Tibial artery (tissue), 4 donors: ENCODE measurements at regions not wholly inside any gene's neighbourhood (a gene's known extent, or its start where the extent isn't known, plus 50 kb on each side); places are given as distances from the start of the nearest gene placed in this dataset.

Source experiments
- DNase-seq, 2 donors: peaks; one replicate each; pipeline ENCODE4 v3.0.0-alpha.2; 2019
- H3K27ac ChIP-seq, 2 donors: fragments of 200-600 bp; sonication (generic) in 1 of 2; 1 replicate in 1 of 2; 2 replicates in 1 of 2; pipeline ENCODE4 v1.5.1; 2018 to 2019; ENCODE audit warnings: mild to moderate bottlenecking in 1 of 2
- H3K27me3 ChIP-seq, 2 donors: fragments of 200-600 bp; sonication (generic) in 1 of 2; one replicate each; pipeline versions ENCODE4 v1.5.1 to v1.6.0; 2016 to 2019
- H3K36me3 ChIP-seq, 3 donors: fragments of 200-600 bp; sonication (generic) in 2 of 3; one replicate each; pipeline ENCODE4 v1.5.1; 2016 to 2019; ENCODE audit warnings: mild to moderate bottlenecking in 2 of 3
- H3K4me1 ChIP-seq, 4 donors: fragments of 200-600 bp; sonication (generic) in 2 of 4; 1 replicate in 3 of 4; 2 replicates in 1 of 4; pipeline ENCODE4 v1.5.1; 2016 to 2019
- H3K4me3 ChIP-seq, 2 donors: fragments of 200-600 bp; sonication (generic) in 1 of 2; 1 replicate in 1 of 2; 2 replicates in 1 of 2; pipeline ENCODE4 v1.5.1; 2018 to 2019; ENCODE audit warnings: mild to moderate bottlenecking in 2 of 2
- H3K9me3 ChIP-seq, 3 donors: fragments of 200-600 bp; sonication (generic) in 1 of 3; one replicate each; pipeline ENCODE4 v1.5.1; 2016 to 2019
- intact Hi-C: fragments of 100-400 bp; cut with DNase I; formaldehyde crosslinking; loops from one replicate; pipeline ENCODE4 v1.15.0; 2023; ENCODE audit warnings: low total_unique reads
- TF ChIP-seq, protein P1 (sequence below), 2 experiments: fragments of 200-600 bp in 1 of 2; fragments of 450-650 bp in 1 of 2; IDR thresholded peaks; one replicate each; pipeline ENCODE4 v1.5.1; 2017 to 2019; ENCODE audit warnings: antibody characterized with exemption in 2 of 2, mild to moderate bottlenecking in 1 of 2, moderate library complexity in 1 of 2

DNA sequence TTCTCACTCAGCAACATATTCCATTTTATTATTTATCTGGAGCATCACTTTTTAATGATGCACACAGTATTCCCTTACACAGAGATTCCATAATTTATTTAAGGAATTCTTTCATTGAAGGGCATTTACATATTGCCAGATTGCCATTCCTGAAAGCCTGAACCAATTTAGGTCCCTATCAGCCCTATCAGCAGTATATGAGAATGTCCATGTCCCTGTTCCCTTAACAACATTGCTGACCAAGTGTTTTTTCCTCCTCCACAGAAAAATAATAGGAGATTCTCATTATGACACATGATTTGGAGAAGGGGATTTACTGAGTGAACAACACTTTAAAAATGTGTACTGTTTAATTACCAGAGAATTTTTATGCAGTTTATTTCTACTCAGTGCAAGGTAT lies 90.1 kb upstream of the PHOX2B start:
- Histone ChIP-seq H3K9me3 (no peaks in the 10 kb centered on the region), H3K4me1 (no peaks in the 10 kb centered on the region), H3K36me3 (no peaks in the 10 kb centered on the region), H3K4me3 (no peak overlapping the region), H3K27ac (no peak overlapping the region), H3K27me3 (peaks cover 0 to 9% of the 10 kb centered on the region in 2 donors)
- no peak for DNase-seq
- TF ChIP-seq, protein P1, sequence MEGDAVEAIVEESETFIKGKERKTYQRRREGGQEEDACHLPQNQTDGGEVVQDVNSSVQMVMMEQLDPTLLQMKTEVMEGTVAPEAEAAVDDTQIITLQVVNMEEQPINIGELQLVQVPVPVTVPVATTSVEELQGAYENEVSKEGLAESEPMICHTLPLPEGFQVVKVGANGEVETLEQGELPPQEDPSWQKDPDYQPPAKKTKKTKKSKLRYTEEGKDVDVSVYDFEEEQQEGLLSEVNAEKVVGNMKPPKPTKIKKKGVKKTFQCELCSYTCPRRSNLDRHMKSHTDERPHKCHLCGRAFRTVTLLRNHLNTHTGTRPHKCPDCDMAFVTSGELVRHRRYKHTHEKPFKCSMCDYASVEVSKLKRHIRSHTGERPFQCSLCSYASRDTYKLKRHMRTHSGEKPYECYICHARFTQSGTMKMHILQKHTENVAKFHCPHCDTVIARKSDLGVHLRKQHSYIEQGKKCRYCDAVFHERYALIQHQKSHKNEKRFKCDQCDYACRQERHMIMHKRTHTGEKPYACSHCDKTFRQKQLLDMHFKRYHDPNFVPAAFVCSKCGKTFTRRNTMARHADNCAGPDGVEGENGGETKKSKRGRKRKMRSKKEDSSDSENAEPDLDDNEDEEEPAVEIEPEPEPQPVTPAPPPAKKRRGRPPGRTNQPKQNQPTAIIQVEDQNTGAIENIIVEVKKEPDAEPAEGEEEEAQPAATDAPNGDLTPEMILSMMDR (IDR thresholded peaks at IDR 0.05), result no peak
- intact Hi-C loops, result no loop called here

DNA sequence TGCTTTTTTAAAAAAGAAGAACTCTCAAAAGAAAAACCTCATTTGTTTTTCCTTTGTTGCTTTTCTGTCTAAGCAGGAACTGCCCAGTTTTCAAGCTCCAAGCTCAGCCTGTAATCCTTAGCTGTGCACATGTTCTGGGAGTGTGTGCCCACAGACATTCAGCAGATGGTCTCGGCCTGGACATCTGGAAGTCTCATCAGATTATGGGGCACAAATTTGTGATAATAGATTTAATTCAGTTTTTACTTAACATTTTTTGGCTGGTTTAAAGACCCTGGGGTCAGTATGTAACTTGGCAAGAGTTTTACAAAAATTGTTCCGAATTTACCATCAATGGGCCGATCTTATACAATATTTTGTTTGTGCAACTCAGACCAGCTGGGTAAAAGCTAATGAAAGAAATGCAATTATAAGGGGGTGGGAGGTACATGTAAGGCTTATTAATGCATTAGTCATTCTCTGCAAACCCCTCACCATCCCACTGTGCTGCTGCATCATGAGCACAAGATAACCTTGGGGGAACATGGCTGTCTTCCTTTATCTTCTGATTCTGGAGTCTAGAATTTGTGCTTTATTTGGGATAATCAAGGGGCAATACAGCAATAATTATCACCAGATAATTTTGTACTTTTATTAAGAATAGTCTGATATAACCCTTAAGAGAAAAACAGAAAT lies 86.9 kb upstream of the PHOX2B start:
- H3K27ac ChIP-seq, result no peak overlapping the region
- no peaks in the 10 kb centered on the region for H3K9me3 ChIP-seq
- H3K27me3 ChIP-seq, result peaks cover 0 to 8% of the 10 kb centered on the region in 2 donors
- no peak overlapping the region for H3K4me3 ChIP-seq
- no peak for DNase-seq
- TF ChIP-seq, protein P1 (IDR thresholded peaks at IDR 0.05), result no peak
- intact Hi-C loops, result no loop called here
- H3K4me1 ChIP-seq, result no peaks in the 10 kb centered on the region
- H3K36me3 ChIP-seq, result no peaks in the 10 kb centered on the region

DNA sequence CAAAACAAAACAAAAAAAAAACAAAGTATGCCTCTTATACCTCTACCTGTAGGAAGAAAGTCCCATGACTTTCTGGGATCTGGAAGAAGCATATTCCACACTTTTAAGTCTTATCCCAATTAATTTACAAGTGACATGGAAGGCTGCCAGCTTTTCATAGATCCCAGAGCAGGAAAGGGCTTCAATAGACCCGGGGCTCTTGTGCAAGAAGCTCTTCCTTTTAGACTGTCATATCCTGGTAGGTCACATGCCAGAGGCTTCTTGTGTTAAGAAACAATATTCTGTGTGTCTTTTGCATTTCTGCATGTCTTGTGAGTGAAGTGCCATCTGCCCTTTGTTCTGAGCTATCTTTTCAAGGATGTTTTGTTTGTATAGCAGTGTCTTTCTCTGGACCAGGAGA lies 84.4 kb upstream of the PHOX2B start:
- no peaks in the 10 kb centered on the region for H3K9me3 ChIP-seq
- no peaks in the 10 kb centered on the region for H3K4me1 ChIP-seq
- no peaks in the 10 kb centered on the region for H3K36me3 ChIP-seq
- H3K27ac ChIP-seq, result no peak overlapping the region
- H3K4me3 ChIP-seq, result no peak overlapping the region
- DNase-seq, result no peak
- intact Hi-C loops, result no loop called here
- TF ChIP-seq, protein P1 (IDR thresholded peaks at IDR 0.05), result no peak
- peaks cover 0 to 10% of the 10 kb centered on the region in 2 donors for H3K27me3 ChIP-seq

DNA sequence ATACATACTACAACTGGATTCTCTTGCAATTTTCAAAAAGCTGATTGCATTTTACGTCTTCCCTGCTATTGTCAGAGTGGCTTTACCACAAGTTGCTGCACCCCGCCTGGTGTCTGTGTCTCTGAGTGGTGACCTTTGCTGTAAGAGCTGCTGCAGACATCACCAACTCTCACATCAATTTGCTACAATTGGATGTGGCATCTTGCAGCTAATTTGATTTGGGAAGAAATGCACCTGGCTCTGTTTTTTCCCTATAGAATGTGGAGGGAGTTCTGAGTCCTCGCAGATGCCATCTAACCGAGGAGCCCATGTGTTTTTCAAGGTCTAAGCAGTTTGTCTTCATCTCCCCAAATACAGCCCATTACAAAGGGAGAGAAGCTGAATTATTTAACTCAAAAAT lies 73.8 kb upstream of the PHOX2B start:
- DNase-seq, result no peak
- H3K27me3 ChIP-seq, result peaks cover 0 to 16% of the 10 kb centered on the region in 2 donors
- intact Hi-C loops, result no loop called here
- no peaks in the 10 kb centered on the region for H3K36me3 ChIP-seq
- TF ChIP-seq, protein P1 (IDR thresholded peaks at IDR 0.05), result no peak
- no peaks in the 10 kb centered on the region for H3K9me3 ChIP-seq
- no peak overlapping the region for H3K4me3 ChIP-seq
- H3K4me1 ChIP-seq, result no peaks in the 10 kb centered on the region
- H3K27ac ChIP-seq, result no peak overlapping the region

DNA sequence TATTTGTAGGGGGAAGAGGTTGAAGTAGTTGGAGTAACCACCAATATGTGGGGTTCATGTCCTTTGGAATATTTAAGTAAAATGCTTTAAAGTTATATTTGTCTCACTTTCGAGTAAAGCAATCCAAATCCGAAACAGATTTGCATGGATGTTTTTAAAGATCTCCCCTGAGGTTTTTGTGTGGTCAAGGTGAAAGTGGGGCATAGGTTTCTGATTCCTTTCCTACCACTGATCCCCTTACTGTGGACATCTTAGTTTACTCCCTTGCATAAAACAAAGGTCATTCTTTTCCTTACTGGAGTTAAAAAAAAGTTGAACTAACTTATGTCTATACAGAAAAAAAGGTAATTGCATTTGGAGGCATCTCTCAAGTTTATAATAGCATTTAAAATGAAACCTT lies 71.9 kb upstream of the PHOX2B start:
- H3K27me3 ChIP-seq, result peaks cover 0 to 16% of the 10 kb centered on the region in 2 donors
- DNase-seq, result no peak
- no peak overlapping the region for H3K27ac ChIP-seq
- intact Hi-C loops, result no loop called here
- no peaks in the 10 kb centered on the region for H3K9me3 ChIP-seq
- TF ChIP-seq, protein P1 (IDR thresholded peaks at IDR 0.05), result no peak
- H3K4me1 ChIP-seq, result no peaks in the 10 kb centered on the region
- no peaks in the 10 kb centered on the region for H3K36me3 ChIP-seq
- H3K4me3 ChIP-seq, result no peak overlapping the region

DNA sequence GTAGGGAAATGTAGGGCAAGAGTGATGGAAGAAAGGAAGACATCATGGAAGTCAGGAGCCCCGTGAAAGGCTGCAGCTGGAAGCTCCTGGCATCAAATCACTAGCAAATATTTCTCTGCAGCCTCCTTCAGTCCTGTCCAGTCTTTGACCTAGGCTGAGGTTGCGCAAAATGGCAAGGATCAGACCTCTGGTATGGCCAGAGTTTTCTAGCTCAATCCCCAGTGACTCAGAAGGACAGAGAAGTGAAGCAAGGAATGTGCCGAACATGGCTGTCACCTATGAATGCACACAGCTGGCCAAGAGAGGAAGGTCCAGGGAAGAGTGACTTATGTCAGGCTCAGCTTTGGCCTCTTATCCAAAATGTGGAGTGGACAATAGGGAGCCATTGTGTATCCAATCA lies 71.1 kb upstream of the PHOX2B start:
- Histone ChIP-seq H3K27me3 (peaks cover 0 to 19% of the 10 kb centered on the region in 2 donors), H3K4me1 (no peaks in the 10 kb centered on the region), H3K9me3 (no peaks in the 10 kb centered on the region), H3K4me3 (no peak overlapping the region), H3K36me3 (no peaks in the 10 kb centered on the region), H3K27ac (no peak overlapping the region)
- TF ChIP-seq, protein P1 (IDR thresholded peaks at IDR 0.05), result no peak
- intact Hi-C loops, result no loop called here
- DNase-seq, result no peak
